Common myeloid progenitor, CD34-positive (primary cell): ENCODE measurements at regions not wholly inside any gene's neighbourhood (a gene's known extent, or its start where the extent isn't known, plus 50 kb on each side); places are given as distances from the start of the nearest gene placed in this dataset.

Source experiments
- CTCF ChIA-PET: fragments of 350-600 bp; sonication (Branson Sonifier 250); formaldehyde crosslinking; loops from one replicate; lab custom pipeline; 2021; ENCODE audit warnings: antibody characterized with exemption; lab: Charles Lee
- POLR2A ChIA-PET: fragments of 350-600 bp; sonication (Branson Sonifier 250); formaldehyde crosslinking; loops from one replicate; lab custom pipeline; 2021; ENCODE audit warnings: antibody characterized with exemption; lab: Charles Lee
- DNase-seq, 3 donors: peaks; one replicate each; pipeline versions ENCODE4 v3.0.0 to v3.0.0-alpha.2; 2013
- H3K27ac ChIP-seq, 2 experiments: 1 replicate in 1 of 2; 2 replicates in 1 of 2; pipeline ENCODE4 v1.7.0; 2013; ENCODE audit warnings: inconsistent platforms in 2 of 2, low read length in 2 of 2, mild to moderate bottlenecking in 2 of 2, low read depth in 1 of 2, moderate library complexity in 1 of 2; ENCODE audit not compliant: severe bottlenecking in 2 of 2, insufficient read depth in 1 of 2, poor library complexity in 1 of 2
- H3K27me3 ChIP-seq, 5 experiments: replicated peaks in 2 of 5; 1 replicate in 3 of 5; 2 replicates in 2 of 5; pipeline versions ENCODE4 v1.6.1 to v1.7.0; 2013; ENCODE audit warnings: low read length in 4 of 5, mild to moderate bottlenecking in 2 of 5, moderate library complexity in 2 of 5, inconsistent platforms in 1 of 5; ENCODE audit not compliant: insufficient read depth in 5 of 5, control insufficient read depth in 4 of 5
- H3K36me3 ChIP-seq, 4 experiments: 1 replicate in 2 of 4; 2 replicates in 2 of 4; pipeline versions ENCODE4 v1.6.1 to v1.7.0; 2013; ENCODE audit warnings: low read length in 3 of 4, control low read depth in 1 of 4, mild to moderate bottlenecking in 1 of 4; ENCODE audit not compliant: control insufficient read depth in 4 of 4, insufficient read depth in 4 of 4
- H3K4me1 ChIP-seq, 4 experiments: 1 replicate in 3 of 4; 2 replicates in 1 of 4; pipeline versions ENCODE4 v1.6.1 to v1.7.1; 2013; ENCODE audit warnings: low read length in 3 of 4, mild to moderate bottlenecking in 3 of 4, control low read depth in 1 of 4, inconsistent platforms in 1 of 4, moderate library complexity in 1 of 4; ENCODE audit not compliant: control insufficient read depth in 4 of 4, insufficient read depth in 4 of 4; ENCODE audit errors: control extremely low read depth in 1 of 4
- H3K4me3 ChIP-seq, 7 experiments: 1 replicate in 4 of 7; 2 replicates in 3 of 7; pipeline versions ENCODE4 v1.5.1 to v1.7.0; 2013; ENCODE audit warnings: mild to moderate bottlenecking in 7 of 7, low read length in 6 of 7, moderate library complexity in 6 of 7, inconsistent platforms in 2 of 7, low read depth in 2 of 7, control low read depth in 1 of 7; ENCODE audit not compliant: insufficient read depth in 4 of 7, control insufficient read depth in 1 of 7; ENCODE audit errors: extremely low read depth in 1 of 7
- H3K9me3 ChIP-seq, 5 experiments: 1 replicate in 4 of 5; 2 replicates in 1 of 5; pipeline versions ENCODE4 v1.6.1 to v1.7.1; 2013; ENCODE audit warnings: low read length in 4 of 5, mild to moderate bottlenecking in 2 of 5, inconsistent platforms in 1 of 5, low read depth in 1 of 5, moderate library complexity in 1 of 5; ENCODE audit not compliant: control insufficient read depth in 4 of 5, insufficient read depth in 2 of 5; ENCODE audit errors: control extremely low read depth in 1 of 5
- WGBS: methylation state at CpG from one replicate; pipeline ENCODE4 v1.1.5; 2013; ENCODE audit not compliant: insufficient coverage; 5-methylcytosine and 5-hydroxymethylcytosine counted together

DNA sequence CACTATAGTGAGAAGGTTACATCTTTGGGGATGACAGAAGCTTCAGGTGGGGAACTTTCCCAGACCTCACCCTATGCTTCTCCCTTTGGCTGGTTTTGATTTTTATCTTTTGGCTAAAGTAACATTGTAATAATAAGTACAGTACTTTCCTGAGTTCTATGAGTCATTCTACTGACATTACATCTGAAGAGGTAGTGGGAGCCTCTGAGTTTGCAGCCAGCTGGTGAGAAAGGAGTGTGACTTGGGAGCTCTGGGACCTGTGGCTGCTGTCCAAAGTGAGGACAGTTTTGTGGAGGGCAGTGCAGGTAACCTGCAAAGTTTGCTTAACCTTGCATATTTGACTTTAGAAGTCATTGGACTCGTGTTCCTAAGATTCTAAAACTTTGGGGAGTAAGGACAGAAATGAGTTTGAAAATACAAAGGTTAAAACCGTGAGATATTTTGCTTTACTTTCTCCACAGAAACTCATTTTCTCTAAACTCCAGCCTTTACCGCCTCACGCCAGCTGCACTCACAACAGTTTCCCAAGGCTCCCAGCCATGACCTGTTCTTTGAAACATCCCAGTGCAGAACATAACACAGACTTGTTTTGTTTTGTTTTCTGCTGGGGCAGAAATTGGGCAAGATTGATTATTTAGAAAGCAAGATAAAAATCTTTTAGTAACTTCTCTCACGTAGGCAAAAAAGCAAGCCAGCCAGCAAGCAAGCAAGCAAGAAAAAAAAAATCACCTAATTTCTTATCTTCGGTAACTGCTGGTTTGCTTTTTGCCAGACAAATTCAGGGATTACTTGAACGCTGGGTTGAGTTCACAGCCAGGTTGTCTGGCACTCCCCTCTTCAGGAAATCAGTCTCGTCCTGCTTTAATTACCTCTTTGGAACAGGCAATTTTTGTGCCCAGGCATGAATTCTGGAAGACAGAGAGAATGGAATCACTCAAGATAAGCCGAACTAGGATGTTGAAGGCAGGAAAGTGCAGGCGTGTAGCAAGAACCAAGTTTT lies 478.3 kb upstream of the ISX start:
- POLR2A ChIA-PET: no interaction called here
- H3K27ac ChIP-seq: no peak overlapping the region
- 49% methylated on average over 4 of the region's 10 CpGs for WGBS

DNA sequence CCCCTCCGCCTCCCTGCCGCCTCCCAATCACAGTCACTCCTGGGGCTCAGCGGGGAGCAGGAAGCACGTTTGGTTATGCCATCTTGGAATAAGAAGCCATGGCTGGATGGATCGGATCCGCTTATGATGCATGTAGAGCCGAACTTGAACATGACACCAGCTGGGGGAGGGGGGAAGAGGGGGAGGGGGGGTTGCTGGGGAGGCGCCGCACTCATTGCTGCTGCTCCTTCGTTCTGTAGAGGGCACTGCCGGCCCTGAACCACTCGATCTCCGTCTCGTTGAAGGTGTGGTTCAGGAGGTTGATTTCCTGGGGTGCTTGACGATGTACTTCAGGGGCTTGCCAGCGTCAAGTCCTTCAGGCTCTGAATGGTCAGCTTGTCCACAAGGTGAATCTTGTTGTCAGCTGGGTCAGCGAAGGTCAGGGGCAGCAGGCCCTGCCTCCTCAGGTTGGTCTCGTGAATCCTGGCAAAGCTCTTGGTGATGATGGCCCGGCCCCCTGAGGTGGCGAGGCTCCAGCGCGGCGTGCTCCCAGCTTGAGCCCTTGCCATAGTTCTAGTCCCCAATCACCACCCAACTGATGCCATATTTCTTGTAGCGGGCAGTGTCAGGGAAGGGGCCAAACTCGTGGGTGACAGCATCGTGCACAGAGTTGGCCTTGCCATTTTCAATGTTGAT lies 476.9 kb upstream of the ISX start:
- CTCF ChIA-PET: no interaction called here
- DNase-seq: no peak
- no peaks in the 10 kb centered on the region for H3K4me1 ChIP-seq
- no peaks in the 10 kb centered on the region for H3K9me3 ChIP-seq
- H3K27me3 ChIP-seq: no peaks in the 10 kb centered on the region
- H3K36me3 ChIP-seq: no peaks in the 10 kb centered on the region
- WGBS: 75% methylated on average over 13 of the region's 26 CpGs
- no peak overlapping the region for H3K4me3 ChIP-seq
- POLR2A ChIA-PET: no interaction called here
- H3K27ac ChIP-seq: no peak overlapping the region

More for the DNA sequence above, 478.3 kb upstream of the ISX start:
- peaks cover 0 to 3% (median 0%) of the 10 kb centered on the region in 5 experiments for H3K9me3 ChIP-seq
- H3K4me3 ChIP-seq: no peak overlapping the region
- CTCF ChIA-PET: no interaction called here
- DNase-seq: no peak
- H3K4me1 ChIP-seq: no peaks in the 10 kb centered on the region
- H3K36me3 ChIP-seq: no peaks in the 10 kb centered on the region
- H3K27me3 ChIP-seq: no peaks in the 10 kb centered on the region

DNA sequence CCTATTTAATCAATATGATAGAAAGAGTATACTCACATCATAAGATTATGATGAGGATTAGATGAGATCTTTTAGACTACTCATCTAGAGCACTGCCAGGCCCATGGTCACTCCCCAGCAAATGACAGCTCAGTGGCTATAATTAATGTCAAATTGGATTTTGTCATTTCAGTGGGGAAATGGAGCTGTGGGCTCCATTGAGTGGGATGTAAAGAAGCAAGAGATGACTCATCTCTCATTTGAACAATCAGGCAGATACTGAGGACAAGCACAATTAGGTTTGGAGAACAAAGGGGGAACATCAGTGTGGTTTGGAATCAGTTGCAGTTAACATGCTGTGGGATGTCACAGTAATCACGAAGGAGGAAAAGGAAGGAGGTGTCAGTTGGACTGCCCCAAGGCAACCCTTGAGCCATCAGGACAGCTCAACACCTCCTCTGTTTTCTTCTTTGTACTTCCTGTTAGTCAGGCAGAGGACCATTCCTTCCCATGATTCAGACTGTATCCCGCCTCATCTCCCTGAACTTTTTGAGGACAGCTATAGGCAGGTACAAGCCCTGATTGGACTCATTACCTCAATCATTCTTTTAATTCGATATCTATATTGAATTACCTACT lies 473.7 kb upstream of the ISX start:
- 83% methylated on average over 2 of the region's 3 CpGs for WGBS
- ChIA-PET CTCF (no interaction called here), POLR2A (no interaction called here)
- no peaks in the 10 kb centered on the region for H3K27me3 ChIP-seq
- no peak overlapping the region for H3K4me3 ChIP-seq
- no peaks in the 10 kb centered on the region for H3K4me1 ChIP-seq
- peaks cover 0 to 1% (median 0%) of the 10 kb centered on the region in 5 experiments for H3K9me3 ChIP-seq
- no peak overlapping the region for H3K27ac ChIP-seq
- no peak for DNase-seq
- no peaks in the 10 kb centered on the region for H3K36me3 ChIP-seq

DNA sequence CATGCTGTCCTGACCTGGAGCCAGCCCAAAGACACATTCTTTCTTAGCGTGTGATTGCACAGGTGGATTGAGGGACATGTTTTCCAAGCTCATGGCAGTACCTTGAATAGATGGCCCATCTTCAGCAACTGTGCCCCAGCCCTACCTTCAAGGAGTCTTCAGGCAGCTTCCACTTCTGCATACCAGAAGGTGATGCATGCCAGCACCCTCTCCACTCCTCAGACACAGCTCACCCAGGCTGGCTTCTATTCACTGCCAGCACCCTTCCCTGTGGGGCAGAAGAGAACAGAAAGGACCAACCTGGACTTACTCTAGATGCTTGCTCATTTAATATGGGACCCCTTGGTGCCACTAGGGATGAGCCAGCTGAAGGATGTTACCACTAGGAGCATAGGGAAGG lies 466.4 kb upstream of the ISX start:
- Histone ChIP-seq H3K27ac (no peak overlapping the region), H3K27me3 (peaks cover 0 to 2% (median 0%) of the 10 kb centered on the region in 5 experiments), H3K4me3 (no peak overlapping the region), H3K36me3 (no peaks in the 10 kb centered on the region), H3K9me3 (peaks cover 0 to 1% (median 0%) of the 10 kb centered on the region in 5 experiments), H3K4me1 (no peaks in the 10 kb centered on the region)
- POLR2A ChIA-PET: no interaction called here
- WGBS: 100% methylated on average over 1 of the region's 1 CpG
- no peak for DNase-seq
- CTCF ChIA-PET: no interaction called here

DNA sequence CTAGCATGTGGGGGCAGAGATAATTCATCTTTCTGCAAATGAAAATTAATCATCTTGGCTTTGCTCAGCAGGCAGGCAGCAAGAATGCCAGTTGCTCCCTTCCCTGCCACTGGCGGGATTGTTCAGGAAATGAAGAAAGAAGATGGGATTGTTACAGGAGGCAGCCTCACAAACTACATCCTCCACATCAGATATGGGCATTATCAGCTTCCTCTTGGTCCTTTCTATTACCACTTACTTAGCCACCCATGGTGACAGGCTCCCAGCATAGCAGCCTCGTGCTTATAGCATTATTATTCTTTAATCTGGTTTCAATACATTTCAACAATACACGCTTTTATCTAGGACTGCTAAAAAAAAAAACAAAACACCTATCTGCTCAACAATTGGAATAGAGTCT lies 461.6 kb upstream of the ISX start:
- no peak for DNase-seq
- WGBS: no CpG with 5 or more reads among the region's 3 CpGs
- H3K9me3 ChIP-seq: no peaks in the 10 kb centered on the region
- no peak overlapping the region for H3K4me3 ChIP-seq
- peaks cover 0 to 2% (median 0%) of the 10 kb centered on the region in 5 experiments for H3K27me3 ChIP-seq
- no peaks in the 10 kb centered on the region for H3K36me3 ChIP-seq
- H3K27ac ChIP-seq: no peak overlapping the region
- ChIA-PET POLR2A (no interaction called here), CTCF (no interaction called here)
- no peaks in the 10 kb centered on the region for H3K4me1 ChIP-seq

DNA sequence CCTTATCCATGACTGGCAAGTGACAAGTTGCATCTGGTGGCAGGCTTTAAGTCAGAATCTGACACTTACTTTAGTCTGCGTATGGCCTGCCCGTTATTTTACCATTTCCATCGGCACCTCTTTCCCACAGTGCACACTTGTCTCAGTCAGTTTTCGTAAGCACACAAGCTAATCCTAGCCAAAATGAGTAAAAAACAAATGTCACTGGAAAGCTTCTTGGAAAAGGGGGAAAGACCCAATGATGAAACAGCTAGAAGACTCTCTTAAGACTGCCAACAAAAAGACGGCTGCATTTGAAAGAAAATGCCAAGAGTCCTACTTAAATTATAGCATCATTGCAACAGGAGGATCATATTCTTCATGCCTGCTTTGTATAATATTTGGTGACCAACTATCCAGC lies 457.9 kb upstream of the ISX start:
- DNase-seq: no peak
- no peaks in the 10 kb centered on the region for H3K36me3 ChIP-seq
- no peak overlapping the region for H3K27ac ChIP-seq
- ChIA-PET POLR2A (no interaction called here), CTCF (no interaction called here)
- peaks cover 0 to under 1% (median 0%) of the 10 kb centered on the region in 5 experiments for H3K27me3 ChIP-seq
- no peaks in the 10 kb centered on the region for H3K4me1 ChIP-seq
- H3K4me3 ChIP-seq: no peak overlapping the region
- WGBS: 100% methylated on average over 2 of the region's 5 CpGs
- H3K9me3 ChIP-seq: no peaks in the 10 kb centered on the region
